IMR-90 (cell line): ENCODE measurements at regions not wholly inside any gene's neighbourhood (a gene's known extent, or its start where the extent isn't known, plus 50 kb on each side); places are given as distances from the start of the nearest gene placed in this dataset.

Experiments used
- ATAC-seq: fragments of 200-7000 bp; cut with Tn5 transposase; 2 replicates; pipeline ENCODE4 v1.9.1; 2020; ENCODE audit warnings: low read depth, mild to moderate bottlenecking, moderate library complexity
- BruUV-seq: library from RNA; stranded (reverse); fragments of 400-500 nt; replicated peaks from 2 replicates; lab custom pipeline; 2021; lab: Mats Ljungman, UMichigan
- CTCF ChIA-PET: fragments of 300-600 bp; formaldehyde crosslinking; extraction: SDS; loops from one replicate; lab custom pipeline; 2021; ENCODE audit warnings: antibody characterized with exemption; lab: Yijun Ruan, JAX
- POLR2A ChIA-PET: fragments of 300-600 bp; sonication (Branson Sonifier 250); formaldehyde crosslinking; loops from one replicate; lab custom pipeline; 2022; ENCODE audit warnings: antibody characterized with exemption; ENCODE audit not compliant: unreplicated experiment; lab: Charles Lee
- DNase-seq: peaks from one replicate; pipeline ENCODE4 v3.0.0; 2013
- H2AFZ ChIP-seq: replicated peaks from 2 replicates; pipeline ENCODE3; 2013; ENCODE audit warnings: low read length, mild to moderate bottlenecking; ENCODE audit not compliant: poor library complexity
- H2AK5ac ChIP-seq: 2 replicates; pipeline ENCODE4 v1.6.1; 2013; ENCODE audit warnings: low read depth, low read length, inconsistent platforms
- H2AK9ac ChIP-seq: replicated peaks from 2 replicates; pipeline ENCODE3; 2013; ENCODE audit warnings: mild to moderate bottlenecking, low read depth, low read length, moderate library complexity; ENCODE audit not compliant: poor library complexity
- H2BK120ac ChIP-seq: 2 replicates; pipeline ENCODE4 v1.6.1; 2013; ENCODE audit warnings: low read depth, low read length, inconsistent platforms
- H2BK15ac ChIP-seq: 3 replicates; pipeline ENCODE4 v1.6.1; 2013; ENCODE audit warnings: low read depth, low read length, inconsistent platforms
- H2BK20ac ChIP-seq: 2 replicates; pipeline ENCODE4 v1.6.1; 2013; ENCODE audit warnings: low read depth, mild to moderate bottlenecking, inconsistent platforms, low read length, moderate library complexity
- H2BK5ac ChIP-seq: 2 replicates; pipeline ENCODE4 v1.6.1; 2013; ENCODE audit warnings: mild to moderate bottlenecking, low read depth, low read length, inconsistent platforms; ENCODE audit not compliant: poor library complexity, severe bottlenecking
- H3K14ac ChIP-seq: replicated peaks from 2 replicates; pipeline ENCODE4 v1.6.1; 2013; ENCODE audit warnings: low read depth, low read length, inconsistent platforms
- H3K18ac ChIP-seq: 2 replicates; pipeline ENCODE4 v1.6.1; 2013; ENCODE audit warnings: low read depth, low read length, control low read depth
- H3K23ac ChIP-seq: 2 replicates; pipeline ENCODE4 v1.6.1; 2013; ENCODE audit warnings: low read depth, low read length, inconsistent platforms
- H3K27ac ChIP-seq: 2 replicates; pipeline ENCODE4 v1.5.1; 2013; ENCODE audit warnings: mild to moderate bottlenecking, control low read depth, low read length; ENCODE audit not compliant: insufficient read depth
- H3K27me3 ChIP-seq: 2 replicates; pipeline ENCODE4 v1.6.1; 2013; ENCODE audit warnings: low read length; ENCODE audit not compliant: control insufficient read depth, insufficient read depth
- H3K36me3 ChIP-seq: 2 replicates; pipeline ENCODE4 v1.6.1; 2013; ENCODE audit warnings: low read length, mixed read lengths; ENCODE audit not compliant: control insufficient read depth, insufficient read depth
- H3K4ac ChIP-seq: 2 replicates; pipeline ENCODE4 v1.6.1; 2013; ENCODE audit warnings: low read depth, low read length, inconsistent platforms
- H3K4me1 ChIP-seq: 2 replicates; pipeline ENCODE4 v1.6.1; 2013; ENCODE audit warnings: low read length, mixed read lengths; ENCODE audit not compliant: control insufficient read depth, insufficient read depth
- H3K4me2 ChIP-seq: 2 replicates; pipeline ENCODE4 v1.6.1; 2013; ENCODE audit warnings: low read depth, mild to moderate bottlenecking, control low read depth, low read length, moderate library complexity
- H3K4me3 ChIP-seq: 2 replicates; pipeline ENCODE4 v1.5.1; 2013; ENCODE audit warnings: low read depth, mild to moderate bottlenecking, control low read depth, low read length, moderate library complexity; ENCODE audit not compliant: insufficient read depth
- H3K56ac ChIP-seq: 2 replicates; pipeline ENCODE4 v1.6.1; 2013; ENCODE audit warnings: low read length, inconsistent platforms; ENCODE audit not compliant: insufficient read depth; ENCODE audit errors: extremely low read depth
- H3K79me1 ChIP-seq, 2 experiments: 2 replicates each; pipeline ENCODE4 v1.6.1; 2013; ENCODE audit warnings: low read length in 2 of 2, inconsistent platforms in 1 of 2, low read depth in 1 of 2
- H3K9ac ChIP-seq: 2 replicates; pipeline ENCODE4 v1.6.1; 2013; ENCODE audit warnings: low read depth, low read length, control low read depth
- H3K9me1 ChIP-seq: 2 replicates; pipeline ENCODE4 v1.6.1; 2013; ENCODE audit warnings: low read length, inconsistent platforms; ENCODE audit not compliant: insufficient read depth
- H3K9me3 ChIP-seq: 2 replicates; pipeline ENCODE4 v1.6.1; 2013; ENCODE audit warnings: low read length; ENCODE audit not compliant: control insufficient read depth, insufficient read depth
- H4K20me1 ChIP-seq: 2 replicates; pipeline ENCODE4 v1.6.1; 2013; ENCODE audit warnings: low read length, inconsistent platforms; ENCODE audit not compliant: insufficient read depth
- H4K5ac ChIP-seq: 2 replicates; pipeline ENCODE4 v1.6.1; 2013; ENCODE audit warnings: mild to moderate bottlenecking, low read depth, low read length, control low read depth
- H4K8ac ChIP-seq, 2 experiments: 2 replicates each; pipeline ENCODE4 v1.6.1; 2013; ENCODE audit warnings: low read depth in 2 of 2, low read length in 2 of 2, control low read depth in 1 of 2, inconsistent platforms in 1 of 2
- H4K91ac ChIP-seq: 2 replicates; pipeline ENCODE4 v1.6.1; 2013; ENCODE audit warnings: low read depth, low read length, inconsistent platforms; ENCODE audit not compliant: insufficient read depth
- BHLHE40 ChIP-seq: fragments of 150-350 bp; IDR thresholded peaks from 2 replicates; pipeline ENCODE4 v1.6.1; 2016; ENCODE audit warnings: mild to moderate bottlenecking, low read depth, low read length
- CEBPB ChIP-seq: IDR thresholded peaks from 2 replicates; pipeline ENCODE4 v1.6.1; 2012; ENCODE audit warnings: low read depth, low read length, improper control_type of control experiment
- CHD1 ChIP-seq: IDR thresholded peaks from 2 replicates; pipeline ENCODE4 v1.6.1; 2012; ENCODE audit warnings: low read depth, low read length, improper control_type of control experiment
- CTCF ChIP-seq: conservative IDR thresholded peaks from 2 replicates; pipeline ENCODE4 v1.5.1; 2012; ENCODE audit warnings: mild to moderate bottlenecking, low read depth, low read length, improper control_type of control experiment
- ELK1 ChIP-seq: fragments of 150-350 bp; IDR thresholded peaks from 2 replicates; pipeline ENCODE4 v1.6.1; 2016; ENCODE audit warnings: low read depth, mild to moderate bottlenecking, low read length, moderate library complexity, borderline replicate concordance
- FOS ChIP-seq: fragments of 150-350 bp; IDR thresholded peaks from 2 replicates; pipeline ENCODE4 v1.6.1; 2016; ENCODE audit warnings: low read depth, low read length
- MAFK ChIP-seq: IDR thresholded peaks from 2 replicates; pipeline ENCODE4 v1.6.1; 2012; ENCODE audit warnings: low read depth, low read length, improper control_type of control experiment
- MAZ ChIP-seq: IDR thresholded peaks from 2 replicates; pipeline ENCODE4 v1.6.1; 2012; ENCODE audit warnings: low read depth, mild to moderate bottlenecking, low read length, improper control_type of control experiment, moderate library complexity, borderline replicate concordance
- MXI1 ChIP-seq: IDR thresholded peaks from 2 replicates; pipeline ENCODE4 v1.6.1; 2012; ENCODE audit warnings: low read depth, mild to moderate bottlenecking, low read length, moderate library complexity, borderline replicate concordance
- NFE2L2 ChIP-seq: fragments of 150-350 bp; IDR thresholded peaks from 2 replicates; pipeline ENCODE4 v1.6.1; 2016; ENCODE audit warnings: low read depth, mild to moderate bottlenecking, low read length
- POLR2A ChIP-seq: IDR thresholded peaks from 2 replicates; pipeline ENCODE4 v1.6.1; 2012; ENCODE audit warnings: mild to moderate bottlenecking, low read depth, low read length
- RAD21 ChIP-seq: IDR thresholded peaks from 2 replicates; pipeline ENCODE4 v1.6.1; 2012; ENCODE audit warnings: low read length, improper control_type of control experiment
- RCOR1 ChIP-seq: IDR thresholded peaks from 2 replicates; pipeline ENCODE4 v1.6.1; 2012; ENCODE audit warnings: mild to moderate bottlenecking, low read length, improper control_type of control experiment; ENCODE audit not compliant: insufficient replicate concordance
- RFX5 ChIP-seq: IDR thresholded peaks from 2 replicates; pipeline ENCODE4 v1.8.0; 2012; ENCODE audit warnings: low read depth, mild to moderate bottlenecking, low read length, moderate library complexity
- SMC3 ChIP-seq: fragments of 150-350 bp; IDR thresholded peaks from 2 replicates; pipeline ENCODE4 v1.6.1; 2016; ENCODE audit warnings: low read depth, mild to moderate bottlenecking, antibody characterized with exemption, low read length, moderate library complexity
- USF2 ChIP-seq: fragments of 150-350 bp; IDR thresholded peaks from 2 replicates; pipeline ENCODE4 v1.6.1; 2017; ENCODE audit warnings: mild to moderate bottlenecking, antibody characterized with exemption, low read length, low read depth
- WGBS, 2 experiments: methylation state at CpG; one replicate each; pipeline versions ENCODE4 v1.1.5 to v1.1.7; 2013; ENCODE audit warnings: missing lambda C conversion rate in 2 of 2; ENCODE audit not compliant: insufficient read length in 1 of 2; ENCODE audit errors: extremely low coverage in 2 of 2; 5-methylcytosine and 5-hydroxymethylcytosine counted together
- dilution Hi-C: fragments of 300-500 bp; cut with HindIII; formaldehyde crosslinking; loops from one replicate; pipeline ENCODE4 v1.14.3; 2018; ENCODE audit warnings: low sequenced_read_pairs; ENCODE audit not compliant: unreplicated experiment
- in situ Hi-C: fragments of 300-500 bp; cut with MboI; formaldehyde crosslinking; loops from 3 replicates; pipeline ENCODE4 v1.14.3; 2019; ENCODE audit warnings: low sequenced_read_pairs, inconsistent platforms, mixed read lengths
- intact Hi-C: fragments of 100-400 bp; cut with micrococcal nuclease; formaldehyde crosslinking; loops from 2 replicates; pipeline ENCODE4 v1.10.0; 2022

- H3K14ac ChIP-seq, result no peak overlapping the region
- H3K4me3 ChIP-seq, result no peak overlapping the region
- in situ Hi-C loops (no loop called here), dilution Hi-C loops (no loop called here), intact Hi-C loops (no loop called here)
- no peak overlapping the region for H3K4ac ChIP-seq
- H4K5ac ChIP-seq, result no peak overlapping the region
- H3K9me1 ChIP-seq, result no peaks in the 10 kb centered on the region
- H2BK20ac ChIP-seq, result no peak overlapping the region
- ChIA-PET CTCF (no interaction called here), POLR2A (no interaction called here)
- H3K9me3 ChIP-seq, result no peaks in the 10 kb centered on the region
- H4K8ac ChIP-seq, result no peak overlapping the region
- H3K4me1 ChIP-seq, result no peaks in the 10 kb centered on the region
- H3K36me3 ChIP-seq, result no peaks in the 10 kb centered on the region
- no peaks in the 10 kb centered on the region for H3K27me3 ChIP-seq
- no peak overlapping the region for H2AK5ac ChIP-seq
- no peak overlapping the region for H2BK15ac ChIP-seq
- H3K79me1 ChIP-seq, result no peaks in the 10 kb centered on the region
- H2BK5ac ChIP-seq, result no peak overlapping the region
- ATAC-seq (no peak), DNase-seq (no peak)
- H2AFZ ChIP-seq, result no peak overlapping the region
- no peak overlapping the region for H2BK120ac ChIP-seq
- H4K20me1 ChIP-seq, result no peaks in the 10 kb centered on the region
- no peak overlapping the region for H3K18ac ChIP-seq
- WGBS, 2 experiments, result 0% methylated on average over 1 of the region's 2 CpGs; no CpG with 5 or more reads in 1 of the 2 experiments
- H2AK9ac ChIP-seq, result no peak overlapping the region
- no peak overlapping the region for H3K27ac ChIP-seq
- no peak overlapping the region for H3K4me2 ChIP-seq
- BruUV-seq, result no TSS peak
- H4K91ac ChIP-seq, result no peak overlapping the region
- H3K23ac ChIP-seq, result no peak overlapping the region
- H3K56ac ChIP-seq, result no peak overlapping the region
- H3K9ac ChIP-seq, result no peak overlapping the region
- no peak for TF ChIP-seq RFX5
- no peak for TF ChIP-seq ELK1
- TF ChIP-seq CEBPB, result no peak
- no peak for TF ChIP-seq POLR2A
- no peak for TF ChIP-seq CHD1
- TF ChIP-seq RCOR1, result no peak
- no peak for TF ChIP-seq MAZ
- no peak for TF ChIP-seq RAD21
- TF ChIP-seq SMC3, result no peak
- no peak for TF ChIP-seq MXI1
- no peak for TF ChIP-seq MAFK
- TF ChIP-seq BHLHE40, result no peak
- no peak for TF ChIP-seq CTCF
- TF ChIP-seq NFE2L2, result no peak
- TF ChIP-seq FOS, result no peak
- no peak for TF ChIP-seq USF2
Observed at GRCh38 chr9:103991001-103991400, 103.1 kb upstream of the SMC2 start.
